GM18502 (cell line): ENCODE measurements at regions not wholly inside any gene's neighbourhood (a gene's known extent, or its start where the extent isn't known, plus 50 kb on each side); places are given as distances from the start of the nearest gene placed in this dataset.

Source experiments
- ATAC-seq: cut with Tn5 transposase; IDR thresholded peaks from one replicate; pipeline ENCODE4 v1.9.1; 2021; ENCODE audit warnings: mild to moderate bottlenecking; ENCODE audit not compliant: unreplicated experiment, poor library complexity

DNA sequence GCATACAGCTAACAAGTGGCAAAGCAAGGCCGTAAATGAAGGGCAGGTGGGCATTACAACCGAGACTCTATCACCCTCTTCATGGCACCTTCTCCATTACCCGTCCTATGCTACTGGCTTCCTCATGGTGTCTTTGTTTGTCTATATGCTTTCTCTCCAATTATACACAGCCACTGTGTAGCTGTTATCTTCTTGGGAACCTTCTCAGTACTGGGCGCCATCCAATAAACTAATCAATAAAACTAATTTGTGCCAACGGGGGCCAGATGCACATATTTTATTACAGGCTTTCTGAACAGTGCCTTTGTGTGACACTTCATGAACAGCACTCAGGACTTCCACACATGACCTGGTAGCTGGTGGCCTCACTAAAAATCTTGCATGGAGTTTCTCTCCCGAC, 149.8 kb upstream of the PCSK2 start:
- ATAC-seq: no peak

GRCh38 chr20:17083738-17084137, 143.1 kb upstream of the PCSK2 start:
- ATAC-seq: no peak

DNA sequence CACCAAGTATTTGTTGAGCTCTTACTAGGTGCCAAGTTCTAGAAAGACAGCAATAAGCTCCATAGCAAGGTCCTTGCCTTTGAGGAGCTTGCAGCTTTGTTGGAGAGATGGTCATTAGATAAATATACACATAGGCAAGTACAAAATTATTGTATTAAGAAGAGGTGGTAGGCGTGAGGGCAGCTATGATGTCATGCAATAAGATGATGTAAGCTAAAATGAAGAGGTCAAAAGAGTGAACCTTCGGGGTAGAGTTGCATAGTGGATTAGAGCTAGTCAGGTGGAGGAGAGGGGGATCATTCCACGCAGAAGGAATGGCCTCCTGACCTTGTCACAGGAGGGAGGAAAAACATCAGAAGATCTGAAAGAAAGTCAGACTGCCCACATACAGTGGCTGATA, 141.9 kb upstream of the PCSK2 start:
- no peak for ATAC-seq

GRCh38 chr20:17093782-17094181, 133.1 kb upstream of the PCSK2 start:
- no peak for ATAC-seq

DNA sequence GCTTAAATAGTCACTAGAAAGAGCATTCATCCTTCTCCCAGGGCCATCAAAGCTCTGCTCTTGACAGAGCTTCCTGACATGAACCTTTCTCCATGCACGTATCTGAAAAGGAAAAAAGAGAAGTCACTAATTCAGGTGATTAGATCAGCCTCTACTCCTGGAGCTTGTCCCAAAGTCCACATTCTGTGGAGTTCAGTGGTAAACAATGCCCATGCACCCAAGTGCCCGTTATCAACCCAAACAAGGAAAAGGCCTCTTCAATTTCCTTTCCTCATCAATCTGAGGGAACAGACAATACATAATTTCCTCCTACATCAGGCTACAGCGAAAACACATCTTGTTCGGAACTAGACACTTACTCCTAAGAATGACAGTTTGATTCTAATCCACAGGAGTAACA, 129.2 kb upstream of the PCSK2 start:
- no peak for ATAC-seq

DNA sequence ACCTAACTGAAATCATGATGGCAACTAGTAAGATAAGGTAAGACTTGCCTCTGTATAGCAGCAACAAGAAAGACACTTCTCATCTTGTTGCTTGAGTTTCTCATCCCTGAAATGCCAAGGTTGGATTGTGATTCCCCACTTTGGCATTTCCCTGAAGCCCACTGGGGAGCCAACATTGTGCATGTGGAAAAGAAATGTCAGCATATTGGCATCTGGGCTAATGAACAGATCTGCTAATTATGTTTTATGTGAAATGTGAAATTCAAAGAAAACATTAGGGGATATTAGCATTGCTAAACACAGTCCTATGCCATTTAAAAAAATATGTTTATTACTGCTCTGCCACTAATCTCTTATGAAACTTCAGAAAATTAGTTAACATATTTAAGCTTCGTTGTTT, 126.3 kb upstream of the PCSK2 start:
- no peak for ATAC-seq

- no peak for ATAC-seq
Measured at GRCh38 chr20:17107127-17107526, 119.7 kb upstream of the PCSK2 start.

- ATAC-seq: no peak
Measured at GRCh38 chr20:17108896-17109295, 117.9 kb upstream of the PCSK2 start.

GRCh38 chr20:17109307-17109706, 117.5 kb upstream of the PCSK2 start:
- no peak for ATAC-seq

- ATAC-seq: no peak
Measured at GRCh38 chr20:17128206-17128605, 98.6 kb upstream of the PCSK2 start.

GRCh38 chr20:17129089-17129488, 97.8 kb upstream of the PCSK2 start:
- no peak for ATAC-seq

DNA sequence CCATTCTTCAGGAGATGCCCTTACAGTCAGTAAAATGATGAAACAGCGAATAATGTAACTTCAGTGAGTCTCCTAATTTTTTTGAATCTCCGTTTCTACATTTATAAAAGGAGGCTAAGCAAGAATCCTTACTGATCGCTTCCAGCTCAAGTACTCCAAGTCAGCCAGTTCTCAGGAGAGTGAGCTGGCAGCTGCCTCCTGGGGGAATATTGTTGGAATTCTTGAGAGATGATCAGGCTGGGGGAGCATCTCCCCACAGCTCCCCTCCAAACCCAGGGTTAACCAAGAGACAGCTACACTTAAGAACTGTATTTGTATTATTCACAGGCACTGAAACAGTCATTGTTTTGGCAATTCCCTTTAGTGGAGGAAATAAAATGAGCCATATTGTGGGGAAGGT, 89.1 kb upstream of the PCSK2 start:
- no peak for ATAC-seq

- ATAC-seq: no peak
Measured at GRCh38 chr20:17138237-17138636, 88.6 kb upstream of the PCSK2 start.

GRCh38 chr20:17140894-17141293, 85.9 kb upstream of the PCSK2 start:
- ATAC-seq: no peak

DNA sequence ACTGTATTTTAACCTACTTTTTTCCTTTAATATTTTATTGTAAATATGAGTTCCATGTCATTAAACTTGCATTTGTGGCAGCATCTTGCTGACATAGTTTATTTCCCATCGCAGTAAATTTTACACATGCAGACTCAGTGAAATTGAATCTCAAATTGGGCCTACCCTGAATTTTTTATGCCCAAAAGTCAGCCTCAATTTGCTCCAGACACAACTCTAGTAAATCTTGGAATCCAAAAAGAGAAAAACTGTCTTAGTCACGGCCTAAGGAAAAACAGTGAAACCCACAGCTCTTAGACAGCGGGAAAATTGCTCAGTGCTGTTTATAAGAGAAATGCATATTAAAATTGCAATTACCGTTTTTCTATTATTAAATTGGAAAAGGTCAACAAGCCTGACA, 85.3 kb upstream of the PCSK2 start:
- no peak for ATAC-seq

DNA sequence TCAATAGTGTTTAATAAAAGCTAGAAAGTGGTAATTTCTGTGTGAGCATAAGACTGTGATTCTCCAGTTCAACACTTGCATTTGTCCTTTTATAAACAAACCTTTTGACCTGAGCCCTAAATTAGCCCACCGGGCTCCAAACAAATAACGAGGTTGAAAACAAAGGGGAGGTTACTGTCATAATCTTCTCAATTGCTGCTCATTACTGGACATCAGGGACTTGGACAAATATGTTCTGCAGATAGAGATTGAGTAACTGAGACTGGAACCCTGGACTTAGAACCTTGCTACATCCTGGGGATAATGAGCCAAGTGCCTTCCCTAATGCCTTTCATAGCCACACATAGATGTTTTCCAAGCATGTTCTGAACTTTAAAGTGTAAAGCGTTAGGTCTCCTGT, 84.2 kb upstream of the PCSK2 start:
- no peak for ATAC-seq

DNA sequence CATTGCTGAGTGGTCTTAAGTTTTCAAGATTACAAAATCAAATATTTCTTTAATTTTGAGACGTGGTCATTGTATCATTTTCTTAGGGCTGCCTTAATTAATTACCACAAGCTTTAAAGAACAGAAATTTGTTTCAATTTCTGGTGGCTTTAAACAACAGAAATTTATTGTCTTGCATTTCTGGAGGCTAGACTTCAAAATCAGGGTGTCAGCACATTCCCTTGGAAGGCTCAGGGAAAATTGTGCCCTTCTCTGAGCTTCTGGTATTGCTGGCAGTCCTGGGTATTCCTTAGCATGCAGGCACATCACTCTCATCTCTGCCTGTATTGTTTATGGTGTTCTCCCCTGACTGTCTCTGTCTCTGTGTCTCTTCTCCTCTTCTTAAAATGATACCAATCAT, 76.0 kb upstream of the PCSK2 start:
- ATAC-seq: no peak

DNA sequence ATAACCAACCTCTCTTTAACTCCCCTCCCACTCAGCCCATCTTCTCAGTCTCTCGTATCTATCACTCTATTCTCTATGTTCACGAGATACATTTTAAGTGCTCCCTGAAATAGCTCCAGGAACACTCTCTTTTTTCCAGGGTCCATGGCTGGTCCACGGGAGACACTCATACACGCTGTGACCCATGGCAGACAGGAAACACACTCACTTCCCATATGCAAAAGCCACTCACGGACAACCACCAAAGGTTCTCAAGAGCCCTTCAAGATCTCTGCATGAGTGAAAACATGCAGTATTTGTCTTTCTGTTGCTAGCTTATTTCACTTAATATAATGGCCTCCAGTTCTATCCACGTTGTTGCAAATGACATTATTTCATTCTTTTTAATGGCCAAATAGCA, 71.4 kb upstream of the PCSK2 start:
- no peak for ATAC-seq

DNA sequence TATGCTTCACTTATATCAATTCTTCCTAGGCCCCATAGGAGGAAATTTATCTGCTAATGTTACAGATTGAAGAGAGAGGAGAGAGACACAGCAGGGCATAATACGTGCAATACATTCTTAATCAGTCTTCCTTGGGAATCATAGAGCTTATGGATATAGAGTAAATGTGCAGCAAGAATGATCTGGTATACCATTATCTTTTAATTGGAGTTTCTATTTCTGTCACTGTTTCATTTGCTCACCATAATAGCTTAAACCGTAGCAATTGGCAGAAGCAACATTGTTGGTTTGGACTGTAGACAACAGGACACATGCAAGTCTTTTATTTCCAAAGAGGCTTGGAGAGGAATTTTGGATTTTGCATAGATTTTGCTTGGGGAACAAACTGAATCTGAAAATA, 68.1 kb upstream of the PCSK2 start:
- no peak for ATAC-seq

DNA sequence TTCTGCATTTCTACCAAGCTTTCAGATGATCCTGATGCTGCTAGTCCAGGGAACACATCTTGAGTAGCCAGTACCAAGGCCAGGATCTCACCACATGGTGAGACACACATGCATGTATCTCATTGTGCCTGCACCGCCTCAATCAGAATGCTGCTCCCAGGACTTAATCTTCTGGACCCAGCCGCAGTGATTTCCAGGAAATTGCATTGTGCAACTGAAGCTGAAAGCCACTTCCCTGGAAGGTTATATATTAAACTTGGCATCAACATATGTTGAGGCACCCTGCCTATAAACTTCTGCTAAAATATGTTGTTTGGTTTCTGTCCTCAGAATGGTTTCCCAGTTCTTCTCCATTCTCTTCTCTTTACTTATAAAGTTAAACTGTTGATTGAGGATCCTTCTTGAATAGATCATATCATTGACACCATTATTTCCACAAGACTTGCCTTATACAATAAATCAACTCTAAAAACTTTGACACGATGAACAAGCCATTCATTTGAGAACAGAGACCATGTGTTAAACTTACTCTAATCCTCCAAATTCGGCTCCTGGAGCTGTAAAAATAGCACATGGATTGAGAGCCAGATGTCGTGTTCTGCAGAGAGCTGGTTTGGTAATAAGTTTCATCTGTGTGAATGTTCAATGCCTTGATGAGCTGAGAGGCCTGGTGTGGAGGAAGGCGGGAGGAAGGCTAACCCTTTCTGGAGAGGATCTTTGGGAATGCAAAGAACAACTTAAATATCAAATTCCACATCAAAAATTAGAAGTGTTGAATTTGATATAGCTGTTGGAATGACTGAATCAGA, 65.0 kb upstream of the PCSK2 start:
- ATAC-seq: no peak

DNA sequence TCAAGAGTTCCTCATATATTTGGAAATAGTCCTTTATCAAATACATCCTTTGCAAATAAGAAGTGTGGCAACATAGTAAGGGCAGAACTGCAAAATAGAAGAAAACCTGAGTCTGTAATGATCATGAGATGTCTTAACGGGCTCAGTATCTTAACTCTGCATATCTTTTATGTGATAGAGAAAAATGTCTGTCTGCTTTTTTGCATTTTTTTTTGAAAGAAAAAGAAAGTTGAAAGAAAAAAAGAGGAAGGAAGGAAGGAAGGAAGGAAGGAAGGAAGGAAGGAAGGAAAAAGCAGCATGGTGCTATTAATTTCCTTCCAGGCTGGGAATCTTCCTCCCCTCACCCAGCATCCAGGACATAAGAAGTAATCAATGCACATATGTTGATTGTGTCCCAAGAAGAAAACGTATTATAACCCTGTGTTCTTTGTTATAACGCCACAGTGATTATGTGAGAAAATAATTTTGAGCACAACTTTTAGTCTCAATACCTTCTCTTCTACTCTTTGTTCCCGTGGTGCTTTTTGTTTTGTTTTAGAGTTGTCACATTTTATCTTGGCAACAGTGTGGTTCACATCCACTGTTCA, 58.7 kb upstream of the PCSK2 start:
- ATAC-seq: no peak

DNA sequence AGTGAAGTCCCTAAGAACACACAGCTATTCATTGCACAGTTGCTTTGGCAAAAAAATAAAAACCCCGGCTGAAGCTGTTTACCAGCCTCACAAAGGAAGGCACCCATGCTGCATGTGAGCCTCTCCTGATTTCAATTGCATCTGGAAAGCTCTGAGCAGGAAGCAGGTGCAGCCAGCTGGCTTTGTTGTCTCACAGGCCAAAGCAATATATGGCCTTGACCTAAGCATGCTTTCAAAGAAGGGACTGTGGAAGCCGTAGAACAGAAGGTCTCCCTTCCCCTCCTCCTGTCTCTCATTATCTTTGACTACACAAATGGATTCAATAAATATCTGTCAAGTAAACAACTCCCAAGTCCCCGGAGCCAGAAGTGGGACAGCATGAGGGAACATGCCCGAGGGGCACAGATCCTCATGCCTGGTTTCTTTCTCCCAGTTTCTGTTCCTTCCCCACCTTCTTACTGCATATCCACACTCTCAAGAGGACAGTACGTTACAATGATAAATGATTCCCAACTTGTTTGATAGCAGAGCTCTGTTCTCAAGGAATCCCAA, 57.2 kb upstream of the PCSK2 start:
- ATAC-seq: no peak
